NT2/D1 (cell line): ENCODE measurements at regions not wholly inside any gene's neighbourhood (a gene's known extent, or its start where the extent isn't known, plus 50 kb on each side); places are given as distances from the start of the nearest gene placed in this dataset.

Source experiments
- DNase-seq: peaks from one replicate; pipeline ENCODE4 v3.0.0-alpha.2; 2011; ENCODE audit warnings: low read depth, low spot score
- H3K27me3 ChIP-seq: 2 replicates; pipeline ENCODE4 v1.6.0; 2011; ENCODE audit warnings: mild to moderate bottlenecking; ENCODE audit not compliant: insufficient read length, insufficient read depth
- H3K36me3 ChIP-seq: 2 replicates; pipeline ENCODE4 v1.6.1; 2011; ENCODE audit warnings: mild to moderate bottlenecking, low read length, mixed read lengths; ENCODE audit not compliant: insufficient read depth, insufficient read length
- H3K4me1 ChIP-seq: 2 replicates; pipeline ENCODE4 v1.5.1; 2011; ENCODE audit not compliant: insufficient read depth, insufficient read length
- H3K4me3 ChIP-seq: 2 replicates; pipeline ENCODE4 v1.5.1; 2011; ENCODE audit warnings: low read depth; ENCODE audit not compliant: insufficient read length
- H3K9ac ChIP-seq: 2 replicates; pipeline ENCODE4 v1.6.0; 2011; ENCODE audit warnings: low read depth; ENCODE audit not compliant: insufficient read length
- H3K9me3 ChIP-seq: 2 replicates; pipeline ENCODE4 v1.5.1; 2011; ENCODE audit warnings: mild to moderate bottlenecking, low read length; ENCODE audit not compliant: insufficient read depth
- SUZ12 ChIP-seq: IDR thresholded peaks from 2 replicates; pipeline ENCODE4 v1.6.1; 2011; ENCODE audit not compliant: insufficient read length, insufficient read depth; ENCODE audit errors: extremely low read depth
- YY1 ChIP-seq: IDR thresholded peaks from 2 replicates; pipeline ENCODE4 v1.6.1; 2011; ENCODE audit not compliant: insufficient read length, insufficient read depth
- ZNF274 ChIP-seq: IDR thresholded peaks from 2 replicates; pipeline ENCODE4 v1.6.1; 2011; ENCODE audit warnings: mild to moderate bottlenecking, low read depth, low read length

DNA sequence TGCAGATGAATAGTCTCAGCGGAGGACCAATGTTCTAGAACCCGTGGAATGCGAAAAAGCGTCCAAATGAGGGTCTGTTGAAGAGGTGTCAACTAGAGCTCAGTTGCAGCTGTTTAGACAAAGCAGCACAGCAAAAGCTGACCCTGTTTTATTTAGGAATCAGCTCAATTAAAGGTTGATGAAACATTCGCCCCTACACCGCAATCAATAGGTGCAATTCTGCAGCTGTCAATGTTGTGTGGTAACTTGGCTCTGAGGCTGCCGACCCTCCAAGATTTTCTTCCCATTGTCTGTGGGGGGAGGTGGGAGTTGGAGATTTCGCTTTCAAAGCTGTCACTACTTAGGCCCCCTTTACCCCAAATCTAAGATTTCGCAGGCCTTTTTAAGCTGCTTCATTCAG, 330.0 kb downstream of the ETAA1 start:
- Histone ChIP-seq H3K4me1 (no peaks in the 10 kb centered on the region), H3K9ac (no peak overlapping the region), H3K27me3 (no peaks in the 10 kb centered on the region), H3K36me3 (no peaks in the 10 kb centered on the region), H3K4me3 (no peak overlapping the region), H3K9me3 (peaks cover 4% of the 10 kb centered on the region; the same call in 1 of the 2 replicates)
- no peak for DNase-seq
- no peak for TF ChIP-seq YY1
- TF ChIP-seq SUZ12, result no peak
- no peak for TF ChIP-seq ZNF274

DNA sequence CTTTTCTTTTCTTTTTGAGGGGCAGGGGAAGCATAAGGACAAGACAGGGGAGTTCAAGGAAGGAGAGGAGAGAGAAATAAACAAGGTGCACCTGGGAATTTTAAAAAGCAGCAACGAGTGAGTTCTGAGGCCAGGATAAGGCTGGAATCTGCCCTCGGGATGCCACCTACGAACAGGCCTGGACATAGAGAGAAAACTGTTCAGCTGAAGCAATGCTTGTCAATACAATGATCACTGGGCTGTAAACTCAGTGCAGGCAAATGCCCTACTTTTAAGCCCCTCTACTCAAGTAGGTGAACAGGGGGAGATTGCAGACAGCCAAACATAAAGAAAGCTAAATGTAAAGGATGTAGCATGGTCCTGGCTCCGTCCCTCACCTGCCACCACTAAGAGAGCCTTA, 330.5 kb downstream of the ETAA1 start:
- Histone ChIP-seq H3K9ac (no peak overlapping the region), H3K4me1 (no peaks in the 10 kb centered on the region), H3K27me3 (no peaks in the 10 kb centered on the region), H3K36me3 (no peaks in the 10 kb centered on the region), H3K4me3 (no peak overlapping the region), H3K9me3 (no peaks in the 10 kb centered on the region)
- no peak for TF ChIP-seq YY1
- TF ChIP-seq SUZ12, result no peak
- no peak for TF ChIP-seq ZNF274
- DNase-seq, result no peak

DNA sequence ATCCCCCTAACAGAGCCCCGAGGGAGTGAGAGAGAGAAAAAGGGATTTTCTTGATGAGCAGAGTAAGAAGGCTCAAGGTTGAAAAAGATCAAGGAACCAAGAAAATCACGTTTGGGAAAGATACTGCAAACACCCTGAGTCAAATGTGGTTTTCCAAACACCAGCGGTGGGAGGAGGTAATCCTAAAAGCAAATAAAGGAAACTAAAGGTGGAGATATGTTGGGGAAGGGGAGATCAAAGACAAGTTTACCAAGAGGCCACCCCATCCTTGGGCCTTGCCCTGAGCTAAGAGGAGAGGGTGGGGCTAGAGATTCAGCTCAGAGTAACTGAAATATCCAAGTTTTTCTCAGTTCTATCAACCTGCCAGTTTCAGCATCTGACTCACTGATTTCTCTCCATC, 332.3 kb downstream of the ETAA1 start:
- H3K9ac ChIP-seq, result no peak overlapping the region
- no peak for DNase-seq
- no peaks in the 10 kb centered on the region for H3K4me1 ChIP-seq
- no peaks in the 10 kb centered on the region for H3K27me3 ChIP-seq
- H3K9me3 ChIP-seq, result no peaks in the 10 kb centered on the region
- no peak overlapping the region for H3K4me3 ChIP-seq
- H3K36me3 ChIP-seq, result no peaks in the 10 kb centered on the region
- no peak for TF ChIP-seq ZNF274
- no peak for TF ChIP-seq SUZ12
- no peak for TF ChIP-seq YY1

DNA sequence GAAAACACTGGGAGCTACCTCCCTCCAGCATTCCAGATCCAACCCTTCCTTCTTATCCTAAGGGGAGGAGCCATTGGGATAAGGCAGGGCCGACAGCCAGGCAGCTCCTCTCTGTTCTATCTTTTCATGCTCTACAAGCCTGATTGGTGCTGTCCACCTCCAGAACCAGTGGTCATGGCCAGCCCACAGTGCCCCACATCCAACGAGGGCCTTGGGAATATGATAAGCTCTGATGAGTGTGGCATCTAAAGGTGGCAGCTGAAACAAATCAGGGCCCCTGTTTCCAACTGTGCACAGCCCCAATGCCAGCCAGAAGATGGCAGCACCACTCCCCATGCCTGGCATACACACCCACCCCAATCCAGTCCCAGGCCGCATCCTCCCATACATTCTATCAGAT, 329.3 kb downstream of the C1D start:
- peak; percentile 22 for DNase-seq
- Histone ChIP-seq H3K9ac (no peak overlapping the region), H3K9me3 (no peaks in the 10 kb centered on the region), H3K27me3 (no peaks in the 10 kb centered on the region), H3K4me1 (no peaks in the 10 kb centered on the region), H3K36me3 (no peaks in the 10 kb centered on the region), H3K4me3 (no peak overlapping the region)
- no peak for TF ChIP-seq YY1
- TF ChIP-seq SUZ12, result no peak
- no peak for TF ChIP-seq ZNF274

DNA sequence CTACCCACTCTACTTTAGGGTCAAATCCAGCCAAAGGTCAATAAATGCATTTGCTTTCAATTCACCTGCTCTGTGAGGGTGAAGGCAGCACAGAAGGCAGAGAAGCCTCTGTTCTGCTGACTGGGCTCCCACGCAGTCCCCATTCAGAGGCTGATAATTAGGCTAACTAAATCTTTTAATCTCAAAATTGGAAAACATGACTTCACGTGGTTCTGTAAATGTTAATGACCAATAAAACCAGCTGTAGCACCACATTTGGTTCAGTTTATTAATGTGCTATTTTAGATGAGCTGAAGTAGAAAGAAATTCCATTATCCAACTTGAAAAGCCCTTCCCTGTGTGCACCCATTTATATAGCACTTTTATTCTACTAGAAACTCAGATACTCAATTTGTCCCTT, 310.6 kb downstream of the C1D start:
- TF ChIP-seq SUZ12, result no peak
- TF ChIP-seq ZNF274, result no peak
- TF ChIP-seq YY1, result no peak
- no peak for DNase-seq
- Histone ChIP-seq H3K4me1 (no peaks in the 10 kb centered on the region), H3K9me3 (no peaks in the 10 kb centered on the region), H3K36me3 (no peaks in the 10 kb centered on the region), H3K4me3 (no peak overlapping the region), H3K27me3 (no peaks in the 10 kb centered on the region), H3K9ac (no peak overlapping the region)

DNA sequence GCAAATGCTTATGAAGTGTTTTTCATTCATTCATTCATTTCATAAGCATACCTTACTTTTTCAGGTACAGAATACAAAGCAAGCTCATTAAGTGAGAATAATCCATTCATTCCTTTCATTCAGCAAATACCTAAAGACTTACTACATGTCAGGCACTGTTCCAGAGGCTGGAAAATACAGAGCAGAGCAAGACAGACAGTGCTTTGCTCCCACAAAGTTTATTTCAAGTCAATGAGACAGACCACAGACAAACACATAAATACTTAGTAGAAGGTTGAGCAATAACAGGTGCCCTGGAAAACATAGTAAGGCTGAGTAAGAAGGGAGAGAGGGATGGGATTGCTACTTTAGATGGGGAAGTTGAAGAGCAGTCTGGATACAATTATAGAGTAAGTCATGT, 309.8 kb downstream of the C1D start:
- TF ChIP-seq SUZ12 (no peak), ZNF274 (no peak), YY1 (no peak)
- no peak overlapping the region for H3K4me3 ChIP-seq
- no peak for DNase-seq
- H3K36me3 ChIP-seq, result no peaks in the 10 kb centered on the region
- H3K9ac ChIP-seq, result no peak overlapping the region
- no peaks in the 10 kb centered on the region for H3K27me3 ChIP-seq
- H3K9me3 ChIP-seq, result no peaks in the 10 kb centered on the region
- H3K4me1 ChIP-seq, result no peaks in the 10 kb centered on the region

DNA sequence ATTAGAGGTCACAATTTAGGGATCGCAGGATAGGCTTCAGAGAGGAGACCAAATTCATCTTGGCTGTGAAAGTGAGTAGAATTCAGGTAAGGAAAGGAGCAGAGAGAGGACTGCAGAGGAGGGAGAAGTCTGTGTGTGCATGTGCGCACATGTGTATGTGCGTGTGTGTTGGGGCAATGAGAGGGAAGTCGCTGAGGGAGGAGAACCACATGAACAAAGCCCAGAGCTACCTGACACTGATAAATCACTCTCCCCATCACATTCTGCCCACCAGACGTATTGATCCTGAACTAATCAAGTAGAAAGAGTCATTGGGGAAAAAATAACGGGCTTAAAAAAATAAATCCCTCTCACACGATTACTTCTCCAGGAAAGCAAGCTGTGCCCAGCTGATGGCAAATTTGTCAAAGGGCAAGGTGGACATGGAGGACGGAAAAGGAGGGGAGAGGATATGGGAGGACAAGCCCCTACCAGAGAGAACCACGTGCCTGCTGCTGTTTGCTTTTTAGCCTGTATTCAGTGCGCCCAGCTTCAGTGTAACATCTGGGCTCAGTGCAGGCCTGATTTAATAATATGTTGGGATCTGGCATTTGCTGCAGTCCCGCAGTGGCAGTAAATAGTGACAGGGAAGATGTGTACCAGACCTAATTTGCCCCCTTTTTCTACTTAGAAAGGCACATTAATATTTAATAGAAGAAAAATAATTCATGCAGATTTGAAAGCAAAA, 307.5 kb downstream of the C1D start:
- H3K4me3 ChIP-seq, result no peak overlapping the region
- no peaks in the 10 kb centered on the region for H3K27me3 ChIP-seq
- H3K36me3 ChIP-seq, result no peaks in the 10 kb centered on the region
- no peak for DNase-seq
- H3K4me1 ChIP-seq, result no peaks in the 10 kb centered on the region
- no peak for TF ChIP-seq ZNF274
- TF ChIP-seq SUZ12, result no peak
- no peak for TF ChIP-seq YY1
- H3K9me3 ChIP-seq, result no peaks in the 10 kb centered on the region
- no peak overlapping the region for H3K9ac ChIP-seq
